Prostate gland (tissue), 2 donors: ENCODE measurements at regions not wholly inside any gene's neighbourhood (a gene's known extent, or its start where the extent isn't known, plus 50 kb on each side); places are given as distances from the start of the nearest gene placed in this dataset.

ENCODE experiments used
- POLR2A ChIP-seq: fragments of 450-650 bp; IDR thresholded peaks from one replicate; pipeline ENCODE4 v1.6.1; 2016; ENCODE audit warnings: antibody characterized with exemption, mild to moderate bottlenecking
- TF ChIP-seq, protein P1 (sequence below), 4 experiments: fragments of 200-600 bp in 2 of 4; fragments of 450-650 bp in 2 of 4; sonication (generic) in 2 of 4; IDR thresholded peaks; 1 replicate in 3 of 4; 2 replicates in 1 of 4; pipeline ENCODE4 v1.5.1; 2016 to 2019; ENCODE audit warnings: antibody characterized with exemption in 4 of 4, mild to moderate bottlenecking in 2 of 4, moderate library complexity in 2 of 4

DNA sequence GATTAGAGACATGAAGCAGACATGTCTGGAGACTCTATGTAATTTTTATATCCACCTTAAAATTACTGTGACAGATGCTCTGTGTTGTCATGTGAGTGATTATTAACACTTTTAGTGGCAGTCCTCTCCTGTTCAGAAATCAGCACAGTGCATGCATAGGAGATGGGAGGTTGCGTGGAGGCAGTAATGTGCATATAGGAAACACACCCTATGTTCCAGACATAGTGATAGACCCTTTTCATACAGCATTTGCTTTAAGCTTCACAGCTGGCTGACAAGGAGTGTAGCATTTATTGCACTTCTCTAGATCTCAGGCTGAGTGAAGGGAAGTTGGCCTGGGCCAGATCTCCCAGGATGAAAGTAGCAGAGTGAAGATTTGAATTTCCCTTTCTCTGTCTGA, 102.3 kb upstream of the SYN3 start:
- TF ChIP-seq, protein P1, sequence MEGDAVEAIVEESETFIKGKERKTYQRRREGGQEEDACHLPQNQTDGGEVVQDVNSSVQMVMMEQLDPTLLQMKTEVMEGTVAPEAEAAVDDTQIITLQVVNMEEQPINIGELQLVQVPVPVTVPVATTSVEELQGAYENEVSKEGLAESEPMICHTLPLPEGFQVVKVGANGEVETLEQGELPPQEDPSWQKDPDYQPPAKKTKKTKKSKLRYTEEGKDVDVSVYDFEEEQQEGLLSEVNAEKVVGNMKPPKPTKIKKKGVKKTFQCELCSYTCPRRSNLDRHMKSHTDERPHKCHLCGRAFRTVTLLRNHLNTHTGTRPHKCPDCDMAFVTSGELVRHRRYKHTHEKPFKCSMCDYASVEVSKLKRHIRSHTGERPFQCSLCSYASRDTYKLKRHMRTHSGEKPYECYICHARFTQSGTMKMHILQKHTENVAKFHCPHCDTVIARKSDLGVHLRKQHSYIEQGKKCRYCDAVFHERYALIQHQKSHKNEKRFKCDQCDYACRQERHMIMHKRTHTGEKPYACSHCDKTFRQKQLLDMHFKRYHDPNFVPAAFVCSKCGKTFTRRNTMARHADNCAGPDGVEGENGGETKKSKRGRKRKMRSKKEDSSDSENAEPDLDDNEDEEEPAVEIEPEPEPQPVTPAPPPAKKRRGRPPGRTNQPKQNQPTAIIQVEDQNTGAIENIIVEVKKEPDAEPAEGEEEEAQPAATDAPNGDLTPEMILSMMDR (IDR thresholded peaks at IDR 0.05), result no peak
- no peak for TF ChIP-seq POLR2A
